Mucosa of rectum (tissue), 2 donors: ENCODE measurements at regions not wholly inside any gene's neighbourhood (a gene's known extent, or its start where the extent isn't known, plus 50 kb on each side); places are given as distances from the start of the nearest gene placed in this dataset.

Experiments
- H3K27ac ChIP-seq, 2 donors: one replicate each; pipeline ENCODE4 v1.7.0; 2013; ENCODE audit warnings: inconsistent platforms in 2 of 2, low read depth in 2 of 2, low read length in 2 of 2
- H3K27me3 ChIP-seq, 2 donors: one replicate each; pipeline ENCODE4 v1.7.0; 2013; ENCODE audit warnings: low read length in 2 of 2; ENCODE audit not compliant: control insufficient read depth in 2 of 2, insufficient read depth in 2 of 2
- H3K36me3 ChIP-seq, 2 donors: one replicate each; pipeline ENCODE4 v1.7.0; 2013; ENCODE audit warnings: low read length in 2 of 2; ENCODE audit not compliant: control insufficient read depth in 2 of 2, insufficient read depth in 2 of 2
- H3K4me1 ChIP-seq, 2 donors: one replicate each; pipeline ENCODE4 v1.7.0; 2013; ENCODE audit warnings: low read length in 2 of 2, mild to moderate bottlenecking in 1 of 2; ENCODE audit not compliant: control insufficient read depth in 2 of 2, insufficient read depth in 2 of 2
- H3K4me3 ChIP-seq, 2 donors: one replicate each; pipeline ENCODE4 v1.7.0; 2013; ENCODE audit warnings: low read length in 2 of 2
- H3K9ac ChIP-seq, 2 donors: one replicate each; pipeline ENCODE4 v1.7.0; 2013; ENCODE audit warnings: low read length in 2 of 2, low read depth in 1 of 2, mild to moderate bottlenecking in 1 of 2
- H3K9me3 ChIP-seq, 2 donors: one replicate each; pipeline ENCODE4 v1.7.0; 2013; ENCODE audit warnings: low read length in 2 of 2; ENCODE audit not compliant: control insufficient read depth in 2 of 2
- donor health status: healthy.
- donor health status: Normal muscosa, but diverticular disease.

DNA sequence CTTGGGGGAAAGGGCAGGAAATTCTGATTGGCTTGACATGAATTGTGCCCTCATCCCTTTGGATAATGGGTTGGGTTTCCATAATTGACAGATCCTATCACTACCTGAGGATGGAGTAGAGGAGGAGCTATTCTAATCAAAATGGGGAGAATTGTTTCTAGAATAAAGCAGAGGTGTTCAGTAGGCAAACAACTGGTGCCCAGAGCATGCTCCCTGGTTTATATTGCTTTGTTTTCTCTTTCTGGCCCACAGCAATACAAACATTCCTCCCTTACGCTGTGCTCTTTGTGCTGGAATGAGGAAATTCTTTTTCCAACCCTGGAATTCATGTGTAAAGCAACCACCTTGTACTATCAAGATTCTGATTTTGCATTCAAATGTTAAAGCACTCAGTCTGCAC lies 147.4 kb downstream of the RASSF9 start:
- no peak overlapping the region for H3K4me3 ChIP-seq
- no peaks in the 10 kb centered on the region for H3K4me1 ChIP-seq
- no peak overlapping the region for H3K27ac ChIP-seq
- no peaks in the 10 kb centered on the region for H3K36me3 ChIP-seq
- no peak overlapping the region for H3K9ac ChIP-seq
- no peaks in the 10 kb centered on the region for H3K27me3 ChIP-seq
- no peaks in the 10 kb centered on the region for H3K9me3 ChIP-seq

DNA sequence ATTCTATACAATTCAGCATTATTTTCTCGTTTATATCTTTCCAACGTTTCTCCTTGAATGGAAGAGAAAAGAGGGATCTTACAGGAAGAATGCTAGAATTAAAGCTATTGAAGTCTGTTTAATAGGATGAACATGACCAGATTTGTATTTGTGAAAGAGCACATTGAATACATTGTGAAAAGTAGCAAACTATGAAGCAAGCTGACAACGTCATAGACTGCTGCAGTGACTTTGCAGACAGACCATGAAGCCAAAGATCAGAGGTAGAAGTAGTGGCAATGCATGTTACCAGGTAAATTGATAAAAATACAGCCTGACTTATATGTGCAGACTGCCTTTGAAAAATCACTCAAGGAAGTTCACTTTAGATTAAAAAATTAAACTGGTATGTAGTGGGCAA lies 146.1 kb downstream of the RASSF9 start:
- Histone ChIP-seq H3K9me3 (no peaks in the 10 kb centered on the region), H3K4me3 (no peak overlapping the region), H3K4me1 (no peaks in the 10 kb centered on the region), H3K36me3 (no peaks in the 10 kb centered on the region), H3K9ac (no peak overlapping the region), H3K27ac (no peak overlapping the region), H3K27me3 (no peaks in the 10 kb centered on the region)

DNA sequence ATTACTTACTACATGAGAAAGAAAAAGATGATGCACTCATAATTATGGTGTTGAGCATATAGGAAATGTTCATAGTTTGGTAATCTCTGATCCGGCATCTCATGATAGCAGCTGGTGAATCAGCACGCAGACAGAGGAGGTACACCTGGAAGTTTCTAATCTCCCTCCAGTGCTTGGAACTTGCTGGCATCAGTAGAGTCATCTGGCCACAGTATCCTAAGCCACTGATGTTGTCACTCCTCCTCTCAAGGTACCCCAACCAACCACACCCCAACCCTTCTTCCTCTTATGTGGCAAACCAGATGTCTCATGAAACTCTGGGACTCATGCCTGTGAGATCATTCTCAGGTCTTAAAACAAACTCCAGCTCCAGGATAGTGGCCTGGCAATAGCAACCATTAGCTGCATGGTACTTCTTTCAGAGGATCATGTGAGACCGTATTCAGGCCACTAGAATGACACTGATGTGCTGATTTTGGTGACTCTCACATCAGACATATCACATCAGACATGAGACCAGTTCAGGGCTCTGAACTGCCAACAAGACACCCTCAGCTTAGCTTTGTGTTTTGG lies 143.0 kb downstream of the RASSF9 start:
- Histone ChIP-seq H3K9ac (no peak overlapping the region), H3K9me3 (no peaks in the 10 kb centered on the region), H3K27me3 (no peaks in the 10 kb centered on the region), H3K27ac (no peak overlapping the region), H3K4me1 (no peaks in the 10 kb centered on the region), H3K36me3 (no peaks in the 10 kb centered on the region), H3K4me3 (no peak overlapping the region)

DNA sequence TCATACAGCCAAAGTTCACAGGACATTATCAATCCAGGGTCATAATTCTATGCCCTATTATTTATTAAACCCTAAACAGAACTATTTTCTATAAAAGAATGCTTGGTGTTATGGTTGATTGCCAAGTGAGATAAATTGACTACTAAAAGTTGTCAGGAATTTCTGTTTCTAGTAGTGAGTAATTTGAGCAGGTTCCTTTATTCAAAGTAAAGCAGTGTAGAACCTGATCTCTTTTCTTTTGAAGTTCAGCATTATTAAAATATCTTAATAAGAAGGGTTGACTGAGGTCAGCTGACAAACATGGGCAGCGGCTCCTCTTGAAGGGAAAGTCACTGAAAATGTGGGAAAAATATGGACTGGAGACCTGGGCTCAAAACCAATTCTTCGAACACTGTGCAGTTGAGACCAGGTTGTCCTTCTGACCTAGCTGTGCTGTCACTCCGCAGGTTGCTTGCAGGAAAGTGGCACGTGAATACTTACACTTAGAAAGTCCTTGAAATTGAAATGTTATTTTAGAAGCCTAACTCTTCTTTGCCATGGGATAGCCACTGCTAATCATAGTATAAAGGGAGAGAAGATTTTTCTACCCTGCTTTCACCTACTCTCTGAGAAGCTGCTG lies 141.0 kb downstream of the RASSF9 start:
- Histone ChIP-seq H3K27me3 (no peaks in the 10 kb centered on the region), H3K9ac (no peak overlapping the region), H3K36me3 (no peaks in the 10 kb centered on the region), H3K4me3 (no peak overlapping the region), H3K9me3 (no peaks in the 10 kb centered on the region), H3K4me1 (no peaks in the 10 kb centered on the region), H3K27ac (no peak overlapping the region)

DNA sequence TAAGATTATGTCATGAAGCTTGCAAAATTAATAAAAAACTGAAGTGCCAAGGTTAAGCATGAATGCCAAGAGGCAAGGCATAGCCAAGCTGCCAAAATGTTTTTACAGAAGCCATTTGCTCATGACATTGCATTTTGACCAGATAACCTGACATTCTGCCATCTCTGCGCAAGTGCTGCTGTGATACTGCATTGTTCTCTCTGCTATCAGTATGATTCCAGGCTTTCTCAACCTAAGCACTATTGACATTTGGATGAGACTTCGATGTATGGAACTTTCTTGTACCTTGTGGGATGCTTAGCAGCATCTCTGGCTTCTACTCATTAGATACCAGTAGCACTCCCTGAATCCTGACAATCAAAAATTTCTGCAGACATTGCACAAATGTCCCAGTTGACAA lies 139.2 kb downstream of the RASSF9 start:
- Histone ChIP-seq H3K4me3 (no peak overlapping the region), H3K27ac (no peak overlapping the region), H3K9ac (no peak overlapping the region), H3K9me3 (no peaks in the 10 kb centered on the region), H3K4me1 (no peaks in the 10 kb centered on the region), H3K27me3 (no peaks in the 10 kb centered on the region), H3K36me3 (no peaks in the 10 kb centered on the region)

DNA sequence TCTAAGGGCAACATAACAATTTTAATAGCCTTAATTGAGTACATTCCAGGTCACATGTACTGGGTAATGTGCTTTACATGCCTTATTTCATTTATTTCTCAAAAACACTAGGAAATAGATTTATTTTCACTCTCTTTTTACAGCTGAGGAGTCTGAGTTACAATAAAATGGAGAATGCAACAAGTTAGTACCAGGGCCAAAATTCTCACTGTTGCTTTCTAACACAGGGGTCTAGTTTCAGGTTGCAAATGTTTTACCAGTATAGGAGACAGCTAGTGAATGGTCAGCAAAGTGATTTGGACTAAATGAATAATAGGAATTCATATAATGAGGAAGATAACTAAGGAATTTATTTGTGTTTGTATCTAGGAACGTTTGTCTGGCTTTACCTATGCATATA lies 137.3 kb downstream of the RASSF9 start:
- Histone ChIP-seq H3K4me3 (no peak overlapping the region), H3K4me1 (no peaks in the 10 kb centered on the region), H3K36me3 (no peaks in the 10 kb centered on the region), H3K9me3 (no peaks in the 10 kb centered on the region), H3K27me3 (no peaks in the 10 kb centered on the region), H3K27ac (no peak overlapping the region), H3K9ac (no peak overlapping the region)

DNA sequence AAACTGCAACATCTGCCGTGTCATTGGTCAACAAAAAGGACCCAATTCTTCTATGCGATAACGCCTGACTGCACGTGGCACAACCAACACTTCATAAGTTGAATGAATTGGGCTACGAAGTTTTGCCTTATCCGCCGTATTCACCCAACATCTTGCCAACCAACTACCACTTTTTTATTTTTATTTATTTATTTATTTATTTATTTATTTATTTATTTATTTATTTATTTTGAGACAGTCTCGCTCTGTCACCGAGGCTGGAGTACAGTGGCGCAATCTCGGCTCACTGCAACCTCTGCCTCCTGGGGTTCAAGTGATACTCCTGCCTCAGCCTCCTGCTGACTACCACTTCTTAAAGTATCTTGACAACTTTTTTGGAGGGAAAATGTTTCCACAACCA lies 127.4 kb downstream of the RASSF9 start:
- H3K4me1 ChIP-seq = no peaks in the 10 kb centered on the region
- H3K36me3 ChIP-seq = no peaks in the 10 kb centered on the region
- no peak overlapping the region for H3K9ac ChIP-seq
- H3K9me3 ChIP-seq = no peaks in the 10 kb centered on the region
- H3K27me3 ChIP-seq = no peaks in the 10 kb centered on the region
- H3K27ac ChIP-seq = no peak overlapping the region
- H3K4me3 ChIP-seq = no peak overlapping the region

DNA sequence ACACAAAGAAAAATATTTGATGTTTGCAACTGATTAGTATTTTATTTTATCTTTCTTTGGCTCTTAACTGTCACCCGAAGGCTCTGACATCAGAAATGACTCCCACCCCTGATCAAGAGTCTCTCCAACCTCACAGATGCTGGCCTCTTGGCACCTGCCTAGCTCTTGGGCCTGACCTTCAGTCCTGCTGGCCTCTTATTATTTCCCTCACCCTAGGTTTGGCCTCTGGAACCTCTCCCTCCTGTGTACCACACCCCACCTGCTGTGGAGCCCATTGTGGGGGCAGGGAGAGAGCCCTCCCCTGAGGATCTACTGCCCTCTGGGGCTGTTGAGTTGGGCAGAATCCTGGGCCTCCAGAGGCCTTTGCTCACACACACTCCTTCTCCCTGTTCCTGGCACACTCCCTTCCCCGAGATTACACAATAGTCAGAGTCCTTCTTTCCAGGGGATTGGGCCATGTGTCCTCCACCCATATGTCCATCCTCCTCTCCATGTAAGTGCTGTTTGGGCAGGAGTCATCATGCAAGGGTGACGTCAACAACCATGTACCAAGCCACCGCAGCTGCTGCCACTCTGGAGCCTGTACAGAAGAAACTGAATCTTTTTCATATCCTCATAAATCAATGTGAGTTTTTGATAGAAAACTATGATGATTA lies 124.3 kb downstream of the RASSF9 start:
- Histone ChIP-seq H3K27ac (no peak overlapping the region), H3K36me3 (no peaks in the 10 kb centered on the region), H3K4me1 (no peaks in the 10 kb centered on the region), H3K9ac (no peak overlapping the region), H3K27me3 (no peaks in the 10 kb centered on the region), H3K9me3 (no peaks in the 10 kb centered on the region), H3K4me3 (no peak overlapping the region)

DNA sequence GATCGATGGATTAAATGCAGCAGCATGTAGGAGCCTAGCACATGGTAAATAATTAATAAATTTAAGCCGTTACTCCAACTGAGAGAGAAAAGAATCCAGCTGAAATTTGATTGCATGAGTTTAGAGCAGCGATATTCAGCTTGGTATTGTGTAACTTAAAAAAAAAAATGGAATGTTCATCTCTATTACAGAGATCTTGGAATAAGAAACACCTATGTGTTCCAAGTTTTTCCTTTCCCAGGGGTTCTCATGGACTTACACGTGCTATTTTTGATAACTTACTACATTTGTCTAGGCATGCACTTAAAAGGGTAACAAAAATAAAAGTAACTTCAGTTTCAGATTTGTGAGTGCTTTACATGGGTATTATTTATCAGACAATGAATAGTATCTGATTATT lies 122.8 kb downstream of the RASSF9 start:
- Histone ChIP-seq H3K4me3 (no peak overlapping the region), H3K36me3 (no peaks in the 10 kb centered on the region), H3K9me3 (no peaks in the 10 kb centered on the region), H3K27me3 (no peaks in the 10 kb centered on the region), H3K27ac (no peak overlapping the region), H3K9ac (no peak overlapping the region), H3K4me1 (no peaks in the 10 kb centered on the region)

DNA sequence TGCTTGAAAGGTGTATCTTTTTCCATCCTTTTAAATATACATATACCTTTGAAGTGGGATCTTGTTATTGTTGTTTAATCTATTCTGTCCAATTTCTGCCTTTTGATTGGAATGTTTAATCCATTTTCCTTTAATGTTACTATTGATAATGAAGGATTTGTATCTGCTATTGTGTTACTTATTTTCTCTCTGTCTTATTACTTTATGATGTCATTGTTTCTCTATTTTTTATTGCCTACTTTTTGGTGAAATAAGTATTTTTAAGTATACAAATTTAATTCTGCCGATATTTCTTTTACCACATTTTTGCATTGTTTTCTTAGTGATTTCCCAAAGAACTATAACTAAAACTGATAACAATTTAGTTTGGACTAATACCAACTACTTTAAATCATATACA lies 121.8 kb downstream of the RASSF9 start:
- no peaks in the 10 kb centered on the region for H3K36me3 ChIP-seq

More for the DNA sequence above, 121.8 kb downstream of the RASSF9 start:
- H3K4me3 ChIP-seq = no peak overlapping the region
- no peak overlapping the region for H3K9ac ChIP-seq
- H3K9me3 ChIP-seq = no peaks in the 10 kb centered on the region
- H3K4me1 ChIP-seq = no peaks in the 10 kb centered on the region
- H3K27ac ChIP-seq = no peak overlapping the region
- no peaks in the 10 kb centered on the region for H3K27me3 ChIP-seq
